Transverse colon (tissue), 4 donors: ENCODE measurements at regions not wholly inside any gene's neighbourhood (a gene's known extent, or its start where the extent isn't known, plus 50 kb on each side); places are given as distances from the start of the nearest gene placed in this dataset.

Source experiments
- EP300 ChIP-seq: sonication (generic); formaldehyde crosslinking; IDR thresholded peaks from one replicate; pipeline ENCODE4 v1.6.1; 2017; ENCODE audit warnings: antibody characterized with exemption, low read depth
- POLR2A ChIP-seq: fragments of 450-650 bp; IDR thresholded peaks from one replicate; pipeline ENCODE4 v1.6.1; 2016; ENCODE audit warnings: antibody characterized with exemption, mild to moderate bottlenecking, moderate library complexity
- POLR2AphosphoS5 ChIP-seq, 3 donors: sonication (generic); formaldehyde crosslinking; IDR thresholded peaks; one replicate each; pipeline ENCODE4 v1.6.1; 2016; ENCODE audit warnings: antibody characterized with exemption in 3 of 3
- TF ChIP-seq, protein P1 (sequence below), 5 experiments: fragments of 200-600 bp in 3 of 5; fragments of 450-650 bp in 2 of 5; sonication (generic) in 3 of 5; IDR thresholded peaks; 1 replicate in 2 of 5; 2 replicates in 3 of 5; pipeline ENCODE4 v1.5.1; 2016 to 2017; ENCODE audit warnings: antibody characterized with exemption in 5 of 5, inconsistent platforms in 3 of 5, mild to moderate bottlenecking in 2 of 5, moderate library complexity in 1 of 5

DNA sequence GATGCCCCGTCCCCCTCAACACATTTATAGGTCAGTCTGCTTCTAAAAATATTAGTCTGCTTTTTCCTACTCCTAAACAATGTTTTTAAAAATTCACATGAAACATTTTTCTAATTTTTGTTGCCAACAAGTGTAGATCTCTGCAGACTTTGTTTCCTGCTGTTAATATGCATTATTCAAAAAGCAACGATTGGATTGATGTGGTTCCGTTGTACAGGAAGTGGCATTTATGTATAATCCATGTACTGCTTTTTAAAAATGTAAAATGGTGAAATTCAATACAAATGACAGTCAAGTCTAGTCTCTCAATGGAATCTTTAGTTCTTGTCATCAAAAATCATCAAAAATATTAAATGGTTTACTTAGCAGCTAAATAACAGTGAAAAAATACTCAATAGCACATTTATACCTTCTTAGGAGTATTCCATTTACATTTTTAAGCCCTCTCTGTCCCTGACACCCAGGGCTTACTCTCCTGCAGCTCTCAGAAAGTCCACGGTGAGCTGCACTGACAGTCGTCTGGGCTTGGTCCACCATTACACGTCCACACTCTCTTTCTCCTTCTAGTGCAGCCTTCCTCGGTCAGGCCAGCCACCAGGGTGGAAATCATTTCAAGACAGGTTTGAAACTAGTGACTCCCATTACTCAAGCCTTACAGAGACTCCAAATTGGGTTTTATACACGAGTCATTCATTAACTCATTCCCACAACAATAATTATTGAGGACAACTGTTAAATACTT lies 211.5 kb downstream of the TMEM200A start:
- no peak for TF ChIP-seq POLR2A
- TF ChIP-seq, protein P1, sequence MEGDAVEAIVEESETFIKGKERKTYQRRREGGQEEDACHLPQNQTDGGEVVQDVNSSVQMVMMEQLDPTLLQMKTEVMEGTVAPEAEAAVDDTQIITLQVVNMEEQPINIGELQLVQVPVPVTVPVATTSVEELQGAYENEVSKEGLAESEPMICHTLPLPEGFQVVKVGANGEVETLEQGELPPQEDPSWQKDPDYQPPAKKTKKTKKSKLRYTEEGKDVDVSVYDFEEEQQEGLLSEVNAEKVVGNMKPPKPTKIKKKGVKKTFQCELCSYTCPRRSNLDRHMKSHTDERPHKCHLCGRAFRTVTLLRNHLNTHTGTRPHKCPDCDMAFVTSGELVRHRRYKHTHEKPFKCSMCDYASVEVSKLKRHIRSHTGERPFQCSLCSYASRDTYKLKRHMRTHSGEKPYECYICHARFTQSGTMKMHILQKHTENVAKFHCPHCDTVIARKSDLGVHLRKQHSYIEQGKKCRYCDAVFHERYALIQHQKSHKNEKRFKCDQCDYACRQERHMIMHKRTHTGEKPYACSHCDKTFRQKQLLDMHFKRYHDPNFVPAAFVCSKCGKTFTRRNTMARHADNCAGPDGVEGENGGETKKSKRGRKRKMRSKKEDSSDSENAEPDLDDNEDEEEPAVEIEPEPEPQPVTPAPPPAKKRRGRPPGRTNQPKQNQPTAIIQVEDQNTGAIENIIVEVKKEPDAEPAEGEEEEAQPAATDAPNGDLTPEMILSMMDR (IDR thresholded peaks at IDR 0.05): no peak
- no peak for TF ChIP-seq POLR2AphosphoS5 (IDR thresholded peaks at IDR 0.05)
- TF ChIP-seq EP300: no peak
